GM18907 (cell line): ENCODE measurements at regions not wholly inside any gene's neighbourhood (a gene's known extent, or its start where the extent isn't known, plus 50 kb on each side); places are given as distances from the start of the nearest gene placed in this dataset.

ENCODE experiments used
- ATAC-seq: cut with Tn5 transposase; IDR thresholded peaks from one replicate; pipeline ENCODE4 v1.9.1; 2021; ENCODE audit warnings: mild to moderate bottlenecking, moderate library complexity; ENCODE audit not compliant: unreplicated experiment

DNA sequence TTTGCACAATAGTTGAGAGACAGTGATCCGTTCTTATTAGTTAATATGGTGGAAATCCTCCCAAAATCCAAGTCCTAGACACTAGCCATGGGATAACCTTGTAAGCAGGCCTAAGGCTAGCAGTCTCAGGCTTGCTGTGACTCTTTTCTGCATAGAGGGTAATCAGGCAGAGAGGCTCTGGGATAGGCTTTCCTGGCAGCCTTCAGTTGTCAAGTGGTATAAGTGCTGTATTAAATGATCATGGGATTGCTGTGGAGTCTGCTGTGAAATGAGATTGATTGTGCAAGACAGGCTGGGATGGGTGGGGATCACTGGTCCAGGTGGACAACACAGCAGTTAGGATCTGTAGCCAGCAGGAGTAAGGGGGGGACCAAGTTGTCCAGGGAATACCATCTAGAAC, 416.4 kb downstream of the TLE4 start:
- ATAC-seq = no peak

DNA sequence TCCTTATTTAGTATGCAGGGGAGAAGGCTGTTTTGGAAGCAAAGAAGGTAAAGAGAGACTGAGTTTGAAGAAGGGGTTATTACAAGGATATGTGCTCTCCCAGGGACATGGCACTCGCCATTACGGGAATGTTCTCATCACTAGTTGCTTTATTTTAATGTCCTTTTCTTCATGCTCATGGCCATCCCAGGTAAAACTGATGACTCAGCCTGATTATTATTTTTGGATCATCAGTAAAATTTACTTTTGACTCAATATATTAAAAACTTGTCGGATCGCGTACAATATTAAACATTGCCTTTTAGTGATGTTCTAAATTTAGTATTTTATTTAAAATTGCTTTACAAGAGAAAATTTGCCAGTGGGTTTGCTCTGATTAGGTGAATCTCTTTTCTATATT, 414.7 kb downstream of the TLE4 start:
- ATAC-seq = no peak

DNA sequence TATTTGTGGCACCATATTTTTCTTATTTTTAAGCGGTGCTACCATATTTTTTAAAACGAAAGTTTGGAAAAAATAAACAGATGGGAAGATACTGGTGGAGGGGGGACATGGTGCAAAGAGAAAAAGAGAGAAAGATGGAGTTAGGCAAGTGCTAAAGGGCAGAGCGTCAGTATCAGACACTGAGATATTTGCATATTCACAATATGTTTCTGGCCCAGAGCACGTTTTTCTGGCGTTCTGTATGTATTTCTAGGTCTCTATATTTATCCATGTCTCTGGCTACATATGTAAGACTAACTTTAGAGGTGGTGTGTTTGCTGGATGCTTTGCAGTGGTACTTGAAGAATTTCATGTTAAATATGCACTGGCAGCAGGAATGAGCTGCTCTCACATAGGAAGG, 414.0 kb downstream of the TLE4 start:
- no peak for ATAC-seq

DNA sequence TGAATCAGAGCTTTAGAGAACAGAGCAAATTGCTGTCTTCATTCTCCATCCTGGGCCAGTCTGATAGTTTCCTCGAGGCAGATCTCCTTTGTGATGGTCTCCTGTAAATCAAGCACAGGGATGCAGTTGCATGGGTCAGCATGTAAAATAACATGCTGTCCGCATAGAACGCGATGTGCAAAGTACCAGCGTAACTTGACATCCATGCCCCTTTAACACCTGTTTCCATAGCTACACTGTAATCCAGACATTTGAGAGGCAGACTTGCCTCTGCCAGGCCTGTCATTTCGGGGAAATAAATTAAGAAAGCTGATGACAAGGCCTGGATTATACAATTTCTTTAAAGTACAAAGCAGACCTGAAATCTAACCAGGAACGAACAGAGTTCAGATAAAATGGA, 413.5 kb downstream of the TLE4 start:
- no peak for ATAC-seq

DNA sequence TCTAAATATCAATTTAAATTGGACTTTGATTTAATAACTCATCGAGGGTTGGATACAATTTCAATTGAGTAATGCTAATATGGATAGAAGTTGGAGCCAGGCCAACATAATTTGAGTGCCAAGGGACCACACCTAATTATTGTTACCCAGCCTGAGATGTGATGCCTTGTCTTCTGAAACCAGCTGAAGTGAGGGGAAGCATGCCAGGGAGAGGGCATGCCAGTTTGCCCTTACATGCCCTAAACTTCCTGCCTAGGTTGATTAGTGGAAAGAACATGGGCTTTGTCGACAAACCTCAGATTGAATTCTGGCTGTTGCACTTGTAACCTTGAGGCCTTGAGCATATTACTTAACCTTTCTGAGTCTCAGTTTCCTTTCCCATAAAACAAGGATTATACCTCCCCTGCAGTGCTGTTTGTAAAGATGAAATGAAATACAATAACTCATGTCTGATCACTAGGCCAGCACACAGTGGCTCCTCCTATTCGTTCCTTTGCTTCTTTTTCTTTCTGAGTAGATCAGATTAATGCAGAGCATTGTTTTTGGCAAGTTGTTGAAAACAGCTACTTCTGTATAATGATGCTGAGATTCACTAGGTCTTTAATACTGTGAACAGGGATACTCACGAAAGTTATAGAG, 412.8 kb downstream of the TLE4 start:
- ATAC-seq = no peak

DNA sequence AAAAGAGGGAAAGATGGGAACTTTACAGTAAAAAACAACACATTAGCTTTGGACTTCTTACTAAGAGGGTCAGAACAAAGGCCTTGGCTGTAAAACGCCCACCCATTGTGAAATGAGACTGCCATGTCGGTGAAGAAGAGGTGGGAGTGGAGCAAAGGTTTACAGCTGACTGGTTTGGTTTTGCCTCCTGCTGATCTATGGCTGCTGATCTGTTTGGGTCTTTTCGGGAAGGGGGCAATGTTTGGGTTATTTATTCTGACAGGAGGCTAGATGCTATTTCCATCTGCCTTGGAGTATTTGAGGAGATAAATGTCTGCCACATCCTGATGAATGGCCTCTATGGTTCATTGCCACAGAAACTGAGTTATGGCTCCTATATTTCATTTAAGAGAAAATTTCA, 408.7 kb downstream of the TLE4 start:
- ATAC-seq = no peak

DNA sequence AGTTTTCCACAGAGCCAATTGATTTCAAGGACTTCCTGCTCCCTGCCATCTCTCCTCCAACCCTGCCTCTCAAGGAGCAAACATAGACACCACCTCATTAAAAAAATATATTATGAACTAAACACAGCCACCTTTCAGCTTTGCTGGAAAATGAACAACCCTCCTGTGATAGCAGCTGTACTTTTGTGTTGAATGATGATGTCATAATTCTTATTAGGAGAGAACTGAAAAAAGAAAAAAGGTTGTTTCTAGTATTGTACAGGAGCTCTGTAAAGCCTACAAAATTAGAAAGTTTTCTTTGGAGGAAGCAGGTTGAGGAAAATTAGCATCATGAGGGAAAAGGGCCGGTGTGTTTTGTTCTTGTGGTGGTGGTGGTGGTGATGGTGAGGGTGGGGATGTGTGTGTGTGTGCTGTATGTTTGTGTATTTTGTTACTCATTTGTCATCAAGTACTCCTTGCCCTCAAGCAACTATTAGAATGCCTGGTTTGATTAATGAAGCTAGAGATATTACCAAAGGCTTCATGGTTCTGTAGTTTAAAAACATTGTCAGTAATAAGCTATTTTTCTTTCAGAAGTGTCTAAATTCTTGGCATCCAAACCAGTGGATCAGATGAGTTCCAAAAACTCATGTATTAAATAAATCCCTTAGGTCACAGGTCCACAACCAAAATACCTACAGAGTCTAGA, 405.9 kb downstream of the TLE4 start:
- no peak for ATAC-seq

DNA sequence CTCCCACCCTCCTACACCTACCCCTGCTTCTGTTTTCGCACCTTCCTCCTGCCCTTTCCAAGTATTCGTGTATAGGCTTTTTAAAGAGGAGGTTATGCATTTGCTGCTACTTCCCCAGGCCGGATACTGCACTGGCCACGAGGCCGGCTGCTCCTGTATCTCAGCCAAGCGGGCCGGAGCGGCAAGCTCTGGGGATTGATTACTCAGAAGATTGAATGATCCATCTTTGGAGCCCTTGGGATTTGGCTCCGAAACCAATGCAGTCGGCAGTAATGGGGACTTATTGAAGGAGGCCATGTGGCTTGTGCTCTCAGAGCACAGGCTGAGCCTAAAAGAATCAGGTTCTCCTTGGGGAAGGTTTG, 405.3 kb downstream of the TLE4 start:
- no peak for ATAC-seq

DNA sequence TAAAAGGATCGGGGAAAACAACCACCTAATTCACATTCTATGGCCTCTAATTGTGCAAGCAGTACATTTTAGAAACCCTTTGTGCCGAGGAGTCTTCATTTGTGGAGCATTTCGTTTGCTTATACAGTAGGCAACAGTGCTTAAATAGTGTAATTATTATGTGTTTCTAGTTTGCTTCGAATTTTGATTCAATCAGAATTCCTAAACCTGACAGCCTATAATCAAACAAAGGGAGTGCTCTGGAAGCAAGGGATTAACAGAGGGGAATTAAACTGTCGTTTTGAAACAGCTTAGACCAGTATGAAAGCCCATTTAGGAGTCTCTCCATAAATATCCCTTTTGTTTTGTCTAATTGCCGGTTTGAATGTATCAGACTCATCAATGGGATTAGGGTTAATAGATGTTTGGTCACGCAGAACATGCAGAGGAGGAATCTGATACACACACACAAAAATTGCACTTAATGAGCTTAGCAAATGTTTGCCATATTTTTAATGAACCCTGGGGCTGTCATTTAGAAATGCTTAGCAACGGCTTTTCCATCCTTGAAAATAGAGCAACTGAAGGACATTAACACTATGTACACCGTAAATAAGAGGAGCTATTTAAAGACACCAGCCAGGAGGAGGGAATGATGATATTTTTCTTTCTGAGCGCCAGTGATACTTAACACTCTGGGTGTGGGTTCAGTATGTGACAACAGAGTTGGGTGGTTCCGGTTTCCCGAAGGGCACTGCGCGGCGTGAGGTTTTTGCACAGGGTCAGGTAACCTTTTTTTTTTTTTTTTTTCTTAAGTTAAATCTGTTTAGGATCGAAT, 404.7 kb downstream of the TLE4 start:
- no peak for ATAC-seq

DNA sequence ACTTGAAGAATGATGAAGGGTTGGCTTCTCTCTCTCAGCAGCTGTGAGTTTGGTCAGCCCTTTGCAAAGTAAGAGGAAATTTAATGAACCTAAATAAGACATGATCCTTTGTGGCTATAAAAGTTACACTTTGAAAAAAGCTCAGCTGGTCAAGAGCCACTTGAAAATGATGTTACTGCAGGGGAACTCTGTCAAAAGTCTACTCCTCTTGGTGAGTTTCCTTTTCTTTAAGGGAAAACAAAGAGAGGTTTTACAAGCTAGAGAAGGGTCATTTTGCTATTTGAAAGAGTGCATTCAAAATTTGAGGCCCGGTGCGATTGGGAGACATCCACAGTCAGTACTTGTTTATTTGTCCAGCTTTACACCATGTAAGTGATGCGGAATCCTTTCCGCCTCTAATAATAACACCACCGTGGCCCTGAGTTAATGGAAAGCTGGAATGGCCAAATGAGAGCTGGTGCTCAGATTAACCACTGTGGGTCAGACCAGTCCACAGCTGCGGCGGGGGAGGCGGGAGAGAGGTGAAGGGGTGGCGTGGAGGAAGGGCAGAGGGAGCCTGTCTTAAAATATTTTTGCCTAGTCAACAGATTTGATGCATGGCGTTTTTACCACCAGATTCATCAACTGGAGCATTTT, 404.0 kb downstream of the TLE4 start:
- ATAC-seq = no peak

DNA sequence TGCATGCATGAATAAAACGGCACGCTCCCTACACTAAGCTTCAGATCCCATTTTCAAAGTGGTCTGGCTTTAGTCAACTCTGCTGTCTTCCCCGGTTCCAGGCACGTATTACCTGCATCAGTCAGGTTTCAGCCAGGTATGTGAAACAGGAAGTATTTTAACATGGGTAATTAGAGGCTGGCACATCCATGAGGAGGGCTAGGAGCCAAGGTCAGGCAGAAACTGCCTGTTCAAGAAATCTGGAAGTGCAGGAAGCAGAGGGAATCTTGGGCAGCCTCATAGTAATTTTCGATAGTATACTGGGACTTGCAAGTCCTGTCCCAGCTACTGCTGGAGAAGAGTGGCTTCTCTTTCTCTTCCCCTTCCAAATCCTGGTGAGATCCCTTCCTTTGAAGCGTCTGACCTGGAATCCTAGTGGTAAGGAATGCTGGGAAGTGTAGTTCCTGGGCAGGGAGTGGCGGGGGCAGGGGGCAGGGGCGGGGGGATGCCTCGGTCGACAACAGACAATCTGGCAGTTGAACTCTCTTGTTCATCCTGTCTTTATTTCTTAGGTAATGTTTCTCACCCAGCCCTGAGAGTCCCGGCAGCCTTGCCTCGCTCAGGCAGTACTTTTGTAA, 403.1 kb downstream of the TLE4 start:
- no peak for ATAC-seq

DNA sequence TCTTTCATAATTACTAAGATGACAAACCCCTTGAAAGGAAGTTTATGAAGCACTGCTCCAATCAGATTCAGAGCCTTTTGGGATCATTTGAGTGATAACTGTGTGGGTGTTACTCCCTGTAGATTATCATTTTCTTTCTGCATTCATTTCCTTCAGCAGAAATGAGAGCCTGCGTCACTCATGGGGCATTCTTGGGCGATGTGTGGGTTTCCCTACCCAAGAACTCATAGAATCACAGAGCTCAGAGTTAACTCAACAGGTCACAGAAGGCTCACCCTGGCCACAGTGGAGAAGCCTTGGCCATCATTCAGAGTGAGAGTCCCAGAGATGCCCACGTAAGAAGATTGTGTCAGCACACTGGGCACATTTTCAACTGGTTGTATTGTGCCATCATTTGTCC, 401.9 kb downstream of the TLE4 start:
- no peak for ATAC-seq

DNA sequence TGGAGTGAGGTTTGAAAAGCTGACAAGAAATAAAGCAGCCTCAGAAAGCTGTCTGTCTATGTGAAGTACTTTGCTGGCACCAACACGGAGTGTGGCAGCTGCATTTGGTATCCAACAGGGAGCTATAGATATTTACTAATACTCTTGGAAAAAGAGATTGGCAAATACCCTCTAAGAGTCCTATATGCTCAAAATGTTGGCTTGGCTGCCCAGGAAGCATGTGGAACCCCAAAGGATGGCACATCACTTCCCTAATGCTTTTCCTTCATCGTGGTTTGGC, 398.3 kb downstream of the TLE4 start:
- ATAC-seq = no peak

DNA sequence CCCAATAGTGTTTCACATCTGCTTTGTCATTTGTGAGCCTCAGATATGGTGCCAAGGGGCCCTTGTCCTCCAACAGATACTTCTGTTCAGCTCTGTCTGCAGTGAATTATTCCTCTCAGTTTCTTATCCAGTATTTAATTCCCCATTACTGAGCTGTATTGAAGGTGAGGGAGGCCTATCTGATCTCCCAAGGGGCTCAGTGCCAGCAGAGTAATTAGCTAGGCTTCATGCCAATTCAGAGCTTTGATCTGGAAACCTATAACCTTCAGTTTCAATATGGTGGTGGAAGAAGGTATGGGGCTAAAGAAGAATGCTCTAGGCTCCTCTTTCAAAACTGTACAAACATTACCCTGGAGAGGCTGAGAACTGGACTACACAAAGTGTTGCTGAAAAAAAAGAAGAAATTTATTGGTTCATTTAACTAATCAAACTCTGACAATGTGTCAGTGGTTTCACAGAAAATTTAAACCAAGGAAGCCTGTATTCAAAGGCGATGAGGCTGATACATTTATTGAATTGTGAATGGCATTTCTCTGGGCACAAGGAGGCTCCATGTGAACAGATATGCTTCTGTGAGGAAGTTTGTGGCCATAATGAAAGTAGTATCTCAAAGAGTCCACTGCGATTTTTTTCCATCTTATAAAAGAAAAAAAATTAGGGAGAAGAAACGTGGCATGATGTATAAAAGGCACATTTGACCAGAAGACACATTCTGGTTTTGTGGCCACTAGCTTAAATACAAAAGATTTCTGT, 397.8 kb downstream of the TLE4 start:
- no peak for ATAC-seq

DNA sequence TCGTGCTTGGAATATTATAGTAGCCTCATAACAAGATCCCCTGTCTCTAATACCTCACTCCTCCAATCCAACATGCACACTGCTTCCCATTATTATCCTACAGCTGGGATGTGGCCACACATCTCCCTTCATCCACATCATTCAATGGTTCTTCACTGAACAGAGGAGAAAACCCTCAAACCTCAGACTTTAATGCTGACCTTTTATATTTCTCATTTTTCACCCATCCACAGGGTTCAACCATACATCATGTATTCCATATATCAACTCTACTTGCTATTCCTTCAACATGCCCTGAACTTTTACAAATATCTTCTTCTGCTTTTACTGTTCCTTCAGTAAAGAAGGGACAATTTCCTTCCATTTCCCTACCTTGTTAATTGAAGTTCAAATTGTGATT, 396.8 kb downstream of the TLE4 start:
- no peak for ATAC-seq

DNA sequence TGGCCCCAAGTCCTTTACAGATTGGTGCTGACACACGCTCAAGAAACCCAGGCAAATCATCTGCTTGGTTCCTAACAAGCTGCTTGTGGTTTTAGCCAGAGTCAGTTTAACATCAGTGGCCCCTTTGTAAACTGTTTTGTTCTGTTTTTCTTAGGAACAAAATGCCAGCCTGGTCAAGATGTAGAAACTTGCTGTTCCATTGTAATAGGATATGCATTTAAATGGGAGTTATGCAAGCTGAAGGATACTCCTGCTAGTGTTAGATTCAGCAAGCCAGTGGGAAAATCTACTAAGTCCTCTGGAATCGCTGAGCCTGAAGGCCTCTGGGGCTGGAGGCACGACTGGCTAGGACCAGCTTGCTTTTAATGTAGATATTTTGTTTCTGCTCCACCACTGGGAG, 391.1 kb downstream of the TLE4 start:
- no peak for ATAC-seq

DNA sequence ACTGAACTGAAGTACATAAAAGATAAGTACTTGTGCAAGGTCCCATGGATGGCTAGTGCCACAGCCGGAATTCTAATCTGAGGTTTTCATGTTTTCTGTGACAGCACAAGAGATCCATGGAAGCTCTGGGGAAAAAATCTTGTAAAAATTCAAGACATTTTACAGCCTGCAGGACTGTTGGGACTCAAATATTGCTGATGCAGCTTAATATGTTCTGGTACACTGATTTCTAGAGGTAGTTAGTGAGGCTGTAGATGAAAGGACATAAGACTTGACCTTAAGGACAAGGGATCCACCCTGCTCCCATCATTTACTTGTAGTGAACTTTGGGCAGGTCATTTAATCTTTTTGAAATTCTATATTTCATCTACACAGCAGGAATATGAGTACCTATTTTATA, 390.4 kb downstream of the TLE4 start:
- no peak for ATAC-seq

DNA sequence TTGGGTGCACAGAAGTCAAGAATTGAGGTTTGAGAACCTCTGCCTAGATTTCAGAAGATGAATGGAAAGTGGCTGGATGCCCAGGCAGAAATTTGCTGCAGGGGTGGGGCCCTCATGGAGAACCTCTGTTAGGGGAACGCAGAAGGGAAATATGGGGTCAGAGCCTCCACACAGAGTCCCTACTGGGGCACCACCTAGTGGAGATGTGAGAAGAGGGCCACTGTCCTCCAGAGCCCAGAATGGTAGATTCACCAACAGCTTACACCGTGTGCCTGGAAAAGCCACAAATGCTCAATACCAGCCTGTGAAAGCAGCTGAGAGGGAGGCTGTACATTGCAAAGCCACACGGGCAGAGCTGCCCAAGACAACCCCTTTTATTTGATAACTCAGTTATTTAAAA, 383.5 kb downstream of the TLE4 start:
- ATAC-seq = no peak

DNA sequence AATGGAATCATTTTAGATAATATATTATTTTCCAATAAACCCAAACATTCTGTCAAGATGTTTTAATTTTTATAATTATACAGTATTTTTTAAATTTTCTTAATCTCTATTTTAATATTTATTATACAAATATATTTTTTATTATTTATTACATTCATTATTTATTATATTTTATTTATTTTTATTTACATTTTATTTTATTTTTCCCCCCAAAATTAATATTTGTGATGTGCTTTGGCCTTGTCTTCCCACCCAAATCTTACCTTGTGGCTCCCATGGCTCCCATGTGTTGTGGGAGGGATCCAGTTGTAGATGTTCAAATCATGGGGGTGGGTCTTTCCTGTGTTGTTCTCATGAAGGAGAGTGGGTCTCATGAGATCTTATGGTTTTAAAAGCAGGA, 382.1 kb downstream of the TLE4 start:
- ATAC-seq = no peak

DNA sequence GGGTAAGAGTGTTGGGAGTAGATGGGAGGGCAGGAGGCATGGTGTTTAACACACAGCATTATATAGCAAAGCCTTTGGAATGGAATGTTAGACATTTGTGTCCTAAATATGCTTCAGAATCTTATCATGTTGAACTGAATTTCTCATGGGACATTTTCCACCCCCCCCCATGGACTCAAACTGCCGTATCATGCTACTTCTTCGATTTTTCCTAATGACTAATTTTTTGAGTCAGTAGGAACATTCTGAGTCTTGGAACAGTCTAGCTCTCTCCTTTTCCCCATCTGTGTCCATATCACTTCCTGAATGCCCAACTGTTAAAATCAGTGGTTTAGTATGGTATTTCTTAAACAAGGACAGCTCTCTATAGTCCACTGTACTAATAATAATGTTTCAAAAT, 380.6 kb downstream of the TLE4 start:
- no peak for ATAC-seq

DNA sequence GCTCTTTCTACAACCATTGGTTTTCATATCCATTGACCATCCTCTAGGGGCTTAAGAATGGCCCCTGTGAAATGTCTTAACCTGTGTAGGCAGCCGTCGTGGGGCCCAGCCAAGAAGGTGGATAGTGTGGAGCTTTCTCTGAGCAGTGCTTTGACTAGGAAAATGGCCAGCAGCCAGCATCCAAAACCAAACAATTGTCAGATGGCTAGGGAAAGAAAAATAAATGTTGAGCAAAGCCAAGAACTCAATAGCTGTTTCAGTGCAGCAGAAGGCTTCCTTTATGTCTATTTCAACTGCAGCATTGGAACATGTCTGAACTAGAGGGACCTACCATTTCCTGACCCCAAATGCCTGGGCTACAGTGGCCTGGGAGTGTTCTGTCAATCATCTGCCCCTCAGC, 374.9 kb downstream of the TLE4 start:
- ATAC-seq = no peak
